ELR (cell line): ENCODE measurements at regions not wholly inside any gene's neighbourhood (a gene's known extent, or its start where the extent isn't known, plus 50 kb on each side); places are given as distances from the start of the nearest gene placed in this dataset.
A peak's percentile ranks its signal among the peaks of the same experiment; 100 is the strongest.
"Not testable (repeated sequence)": the region's sequence is repeated elsewhere in the genome, so short reads cannot be mapped to it uniquely, and the experiment has no call there.

Source experiments
- DNase-seq: peaks from one replicate; pipeline ENCODE4 v3.0.0-alpha.2; 2015; ENCODE audit warnings: low read depth

DNA sequence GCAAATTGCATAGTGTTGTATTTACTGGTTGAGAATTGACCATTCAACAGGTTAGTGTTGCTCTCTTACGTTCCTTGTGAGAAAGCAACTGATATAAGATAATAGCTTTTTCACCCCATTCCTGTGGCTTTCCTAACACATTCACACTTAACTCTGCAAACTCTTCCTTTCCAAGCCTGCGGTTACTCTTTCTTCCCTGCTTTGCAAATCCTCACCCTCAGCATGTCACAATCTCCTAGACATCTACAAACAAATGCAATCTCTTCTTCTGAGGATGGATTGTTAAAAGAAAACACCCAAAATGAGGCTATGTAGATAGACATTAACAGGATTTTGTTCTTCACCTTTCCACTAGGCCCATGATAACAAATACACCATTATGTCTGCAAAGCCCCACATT is 771.7 kb upstream of the PCDH7 start:
- no peak for DNase-seq

DNA sequence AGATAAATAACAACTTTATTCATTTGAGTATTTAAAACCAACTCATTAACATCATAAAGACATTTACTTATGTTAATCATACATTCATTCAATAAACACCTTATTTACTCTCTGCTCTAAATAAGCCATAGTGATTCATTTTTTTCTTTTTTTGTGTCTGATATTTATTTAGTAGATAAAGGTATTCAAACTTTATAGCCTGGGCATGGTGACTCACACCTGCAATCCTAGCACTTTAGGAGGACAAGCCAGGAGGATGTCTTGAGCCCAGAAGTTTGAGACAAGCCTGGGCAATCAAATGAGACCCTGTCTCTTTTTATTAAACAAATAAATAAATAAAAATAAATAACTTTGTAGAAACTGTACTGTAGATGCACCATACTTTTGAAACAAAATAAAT is 771.3 kb upstream of the PCDH7 start:
- no peak for DNase-seq

DNA sequence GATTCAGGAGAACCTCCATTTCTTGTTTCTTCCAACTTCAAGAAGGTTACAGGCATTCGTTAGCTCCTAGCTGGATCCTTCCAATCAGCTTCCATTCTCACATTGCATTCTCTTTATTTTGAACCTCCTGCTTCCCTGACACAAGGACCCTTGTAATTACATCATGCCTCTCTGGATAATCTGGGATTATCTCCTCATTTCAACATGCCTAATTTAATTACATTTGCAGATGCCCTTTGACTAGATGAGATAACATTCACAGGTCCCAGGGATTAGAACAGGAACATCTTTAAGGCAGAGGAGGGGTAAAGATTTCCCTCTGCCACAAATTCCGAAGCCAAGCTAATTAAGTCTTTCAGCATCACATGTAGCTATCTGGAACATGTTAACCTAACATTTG is 753.8 kb upstream of the PCDH7 start:
- no peak for DNase-seq

DNA sequence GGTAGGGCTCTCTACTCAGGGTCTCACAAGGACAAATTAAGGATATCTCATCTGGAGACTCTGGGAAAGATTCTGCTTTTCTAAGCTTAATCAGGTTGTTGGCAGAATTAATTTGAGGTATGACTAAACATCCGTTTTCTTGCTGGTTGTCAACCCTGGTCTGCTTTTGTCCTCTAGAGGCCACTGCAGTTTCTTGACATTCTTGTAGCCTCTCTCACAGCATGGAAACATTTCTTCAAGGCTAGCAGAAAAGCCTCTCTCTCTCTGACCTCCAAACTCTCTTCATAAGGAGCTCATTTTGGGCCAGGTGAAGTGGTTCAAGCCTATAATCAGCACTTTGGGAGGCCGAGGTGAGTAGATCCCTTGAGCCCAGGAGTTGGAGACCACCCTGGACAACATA is 749.5 kb upstream of the PCDH7 start:
- DNase-seq = peak; percentile 76

DNA sequence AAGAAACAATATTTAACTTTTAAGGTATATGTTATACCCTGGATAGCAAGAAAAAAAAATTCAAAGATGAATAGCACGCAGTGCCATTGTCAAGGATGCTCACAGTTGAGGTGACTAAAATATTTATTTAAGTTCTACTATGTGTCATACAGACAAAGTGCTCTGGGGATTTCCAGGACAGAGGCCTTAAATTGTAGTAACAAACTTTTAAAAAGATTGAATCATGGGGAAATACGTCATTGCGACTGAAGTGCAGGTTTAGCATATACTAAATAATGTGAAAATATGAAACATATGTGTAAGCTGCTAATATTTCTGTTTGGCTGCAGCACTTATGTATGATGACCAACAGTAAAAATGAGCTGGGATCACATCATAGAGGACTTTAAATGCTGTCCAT is 748.0 kb upstream of the PCDH7 start:
- DNase-seq = peak; percentile 85

DNA sequence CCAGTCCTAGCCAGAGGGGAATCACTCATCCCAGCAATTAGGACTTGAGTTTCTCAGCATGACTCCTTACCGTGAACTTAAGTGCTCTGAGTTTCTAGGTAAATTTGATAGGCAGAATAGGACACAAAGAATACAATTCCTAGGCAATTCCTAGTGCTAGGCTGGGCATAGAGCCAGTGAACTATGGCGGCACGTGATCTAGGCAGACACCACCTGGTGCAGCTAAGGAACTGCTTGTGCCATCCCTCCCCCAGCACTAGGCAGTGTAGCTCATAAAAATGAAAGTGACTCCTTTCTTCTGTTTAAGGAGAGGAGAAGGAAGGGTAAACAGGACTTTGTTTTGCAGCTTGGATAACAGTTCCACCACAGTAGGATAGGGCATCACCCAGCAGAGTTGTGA is 736.3 kb upstream of the PCDH7 start:
- DNase-seq = peak; percentile 2

DNA sequence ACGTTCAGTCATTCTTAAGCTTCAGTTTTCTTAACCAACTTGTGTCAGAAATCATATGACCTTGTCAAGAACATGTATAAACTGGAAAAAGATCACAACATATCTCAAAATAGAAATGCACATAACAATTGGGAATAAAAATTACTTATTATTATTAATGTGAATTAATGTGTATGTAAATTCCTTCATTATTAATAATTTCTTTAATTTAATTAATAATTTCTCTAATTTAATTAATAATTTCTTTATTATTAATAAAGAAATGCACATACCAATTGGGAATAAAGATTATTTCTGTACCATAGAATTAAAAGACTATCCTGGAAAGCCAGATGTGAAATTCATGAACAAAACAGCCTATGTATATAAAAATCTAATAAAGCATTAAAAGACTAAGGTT is 718.5 kb upstream of the PCDH7 start:
- no peak for DNase-seq

DNA sequence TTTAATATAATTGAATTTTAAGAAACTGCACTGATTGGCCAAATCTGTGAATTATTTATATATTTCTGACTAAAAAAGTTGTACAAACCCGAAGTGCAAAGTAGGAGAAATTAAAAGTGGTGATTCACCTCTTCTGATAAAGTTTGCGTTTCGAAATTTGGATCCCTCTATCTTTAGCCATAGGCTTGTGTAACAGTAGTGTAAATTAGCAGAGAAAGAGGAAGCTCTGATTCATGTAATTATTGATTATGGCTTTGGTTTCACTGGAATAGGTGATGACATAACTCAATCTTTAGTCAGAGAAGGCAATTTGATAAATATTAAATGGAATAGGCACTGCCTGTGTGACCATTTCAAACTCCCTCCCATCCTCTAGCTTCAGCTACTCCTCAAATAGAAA is 717.8 kb upstream of the PCDH7 start:
- no peak for DNase-seq

DNA sequence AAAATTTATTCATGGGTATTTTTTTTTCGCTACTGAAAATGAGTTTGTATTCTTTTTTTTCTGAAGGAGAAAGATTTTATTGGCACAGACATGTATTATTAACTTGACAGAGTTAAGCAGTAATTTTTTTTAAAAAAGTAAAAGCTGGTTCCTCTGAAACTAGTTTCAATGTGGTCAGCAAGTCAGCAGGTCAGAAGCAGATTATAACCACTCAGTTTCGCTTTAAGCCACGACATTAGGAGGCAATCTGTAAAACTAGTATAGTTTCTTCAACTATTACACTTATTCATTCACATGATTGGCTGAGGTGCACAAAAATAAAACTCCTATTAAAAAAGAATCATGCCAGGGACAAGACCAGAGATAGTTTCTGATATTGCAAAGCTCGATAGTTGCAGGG is 714.2 kb upstream of the PCDH7 start:
- no peak for DNase-seq

DNA sequence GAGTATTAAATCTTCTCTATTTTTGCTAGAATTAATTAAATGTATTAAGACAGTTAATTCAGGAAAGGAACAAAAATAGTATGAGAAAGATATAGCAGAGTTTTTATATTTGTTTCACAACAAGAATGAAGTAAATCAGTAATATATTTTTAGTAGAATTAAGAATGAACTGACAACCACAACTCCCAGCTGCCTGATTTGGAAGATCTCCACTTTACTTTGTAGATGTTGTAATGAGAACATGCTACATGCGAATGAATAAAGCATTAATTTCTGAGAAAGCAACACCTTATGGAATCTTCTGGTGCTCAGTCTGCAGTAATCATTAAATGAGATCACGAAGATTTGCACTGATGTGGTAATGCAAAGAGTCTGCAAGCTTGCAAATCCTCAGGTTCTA is 695.6 kb upstream of the PCDH7 start:
- no peak for DNase-seq

DNA sequence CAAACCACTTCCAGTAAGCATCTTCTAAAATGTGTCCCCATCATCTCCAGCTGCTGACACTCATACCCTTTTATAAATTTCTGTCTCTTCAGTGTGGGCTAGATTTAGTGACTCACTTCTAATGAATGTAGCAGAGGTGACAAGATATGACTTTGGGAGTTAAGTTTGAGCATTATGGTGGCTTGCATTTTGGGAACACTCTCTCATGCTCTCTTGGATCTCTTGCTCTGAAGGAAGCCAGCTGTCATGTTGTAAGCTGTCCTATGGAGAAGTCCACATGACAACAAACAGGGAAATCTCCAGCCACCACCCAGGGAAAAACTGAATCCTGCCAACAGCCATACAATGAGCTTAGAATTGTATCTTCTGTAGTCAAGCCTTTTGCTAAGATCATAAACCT is 691.3 kb upstream of the PCDH7 start:
- DNase-seq = peak; percentile 11

DNA sequence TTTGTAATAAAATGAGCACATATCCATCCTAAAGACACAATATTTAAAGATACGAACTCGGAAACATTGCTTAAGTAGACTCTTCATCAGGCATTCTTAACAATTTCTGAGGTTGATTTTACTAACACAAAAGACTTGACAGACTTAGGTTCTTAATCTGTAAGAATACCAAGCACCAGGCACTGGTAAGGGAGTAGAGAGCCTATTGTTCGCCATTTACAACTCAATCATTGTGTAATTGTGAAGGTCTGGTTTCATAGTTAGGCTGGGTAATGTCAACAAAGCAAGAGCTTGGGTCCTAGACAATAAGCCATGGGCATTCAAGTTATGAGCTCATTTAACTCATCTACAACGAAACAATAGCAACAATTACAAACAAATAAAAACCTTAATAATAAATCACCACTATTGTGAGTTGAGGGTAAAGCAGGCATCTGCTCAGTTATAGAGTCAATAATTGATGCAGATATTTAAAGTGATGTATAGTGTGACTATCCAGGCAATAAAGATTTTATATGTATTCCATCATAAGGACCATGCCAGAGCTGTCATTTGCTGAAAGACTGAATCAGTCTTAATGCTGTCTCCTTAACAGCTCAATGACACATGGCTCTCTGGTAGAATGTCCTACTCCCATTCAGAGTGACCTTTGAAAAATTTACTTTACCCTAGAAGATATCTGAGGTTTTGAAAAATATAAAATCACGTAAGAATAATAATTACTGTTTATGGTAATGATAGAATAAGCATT is 664.0 kb upstream of the PCDH7 start:
- DNase-seq = no peak

DNA sequence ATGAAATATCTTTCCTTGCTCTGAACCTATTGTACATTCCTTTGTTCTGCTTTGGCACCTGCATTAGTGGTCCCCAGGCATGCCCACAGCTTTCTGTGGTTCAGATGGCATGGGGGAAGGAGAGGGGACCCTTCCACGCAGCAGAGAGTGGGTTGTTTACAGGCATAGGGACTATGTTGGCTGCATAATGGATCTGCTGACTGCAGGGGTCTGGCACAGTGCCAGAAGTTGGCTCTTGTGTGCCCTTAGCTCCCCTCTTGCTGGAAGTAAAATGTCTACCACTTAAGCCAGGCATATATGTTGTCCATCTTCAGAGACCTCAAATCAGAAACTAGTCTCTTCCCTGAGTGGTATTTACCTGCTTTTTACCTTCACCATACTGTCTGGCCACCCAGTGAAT is 651.9 kb upstream of the PCDH7 start:
- DNase-seq = no peak

DNA sequence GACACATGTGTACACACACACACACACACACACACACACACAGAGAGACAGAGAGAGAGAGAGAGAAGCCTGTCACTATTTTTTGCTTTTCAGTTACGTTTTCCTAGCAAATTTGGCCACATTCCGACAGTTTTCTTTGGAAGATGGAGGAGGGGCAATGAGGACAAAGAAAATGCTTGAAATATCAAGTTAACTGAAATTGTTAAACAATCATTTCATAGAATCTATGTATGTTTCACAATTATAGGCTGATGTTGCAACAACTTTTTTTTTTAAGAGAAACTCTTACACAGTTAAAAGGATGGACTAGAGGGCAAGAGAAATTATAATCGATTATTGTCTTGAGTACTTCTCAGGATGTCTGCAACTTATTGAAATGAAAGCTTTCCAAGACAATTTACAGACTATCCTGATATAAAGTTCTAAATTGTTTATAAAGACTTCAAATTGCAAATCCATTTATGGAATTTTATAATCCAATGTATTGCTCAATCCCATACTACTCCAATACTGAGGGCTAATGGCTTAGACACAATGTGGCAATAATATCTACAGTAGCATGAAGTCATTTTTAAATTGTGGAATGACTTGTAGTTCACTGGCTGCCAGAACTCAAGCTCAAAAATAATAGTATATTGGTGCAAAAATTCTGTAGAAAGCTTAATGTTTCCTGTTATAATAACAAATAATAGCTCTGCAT is 647.0 kb upstream of the PCDH7 start:
- no peak for DNase-seq

DNA sequence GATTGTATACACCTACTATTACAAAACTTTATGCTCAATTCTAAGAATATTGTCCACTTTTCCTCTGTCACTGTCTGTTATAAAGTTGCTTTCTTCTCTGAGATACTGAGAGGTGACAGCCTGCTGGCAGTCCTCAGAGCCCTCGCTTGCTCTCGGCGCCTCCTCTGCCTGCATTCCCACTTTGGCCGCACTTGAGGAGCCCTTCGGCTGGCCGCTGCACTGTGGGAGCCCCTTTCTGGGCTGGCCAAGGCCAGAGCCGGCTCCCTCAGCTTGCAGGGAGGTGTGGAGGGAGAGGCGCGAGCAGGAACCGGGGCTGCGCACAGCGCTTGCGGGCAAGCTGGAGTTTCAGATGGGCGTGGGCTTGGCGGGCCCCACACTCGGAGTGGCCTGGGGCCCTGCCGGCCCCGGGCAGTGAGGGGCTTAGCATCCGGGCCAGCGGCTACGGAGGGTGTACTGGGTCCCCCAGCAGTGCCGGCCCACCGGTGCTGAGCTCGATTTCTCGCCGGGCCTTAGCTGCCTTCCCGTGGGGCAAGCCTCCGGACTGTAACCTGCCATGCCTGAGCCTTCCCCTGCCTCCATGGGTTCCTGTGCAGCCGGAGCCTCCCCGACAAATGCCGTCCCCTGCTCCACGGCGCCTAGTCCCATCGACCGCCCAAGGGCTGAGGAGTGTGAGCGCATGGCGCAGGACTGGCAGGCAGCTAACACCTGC is 627.6 kb upstream of the PCDH7 start:
- not testable (repeated sequence) for DNase-seq

DNA sequence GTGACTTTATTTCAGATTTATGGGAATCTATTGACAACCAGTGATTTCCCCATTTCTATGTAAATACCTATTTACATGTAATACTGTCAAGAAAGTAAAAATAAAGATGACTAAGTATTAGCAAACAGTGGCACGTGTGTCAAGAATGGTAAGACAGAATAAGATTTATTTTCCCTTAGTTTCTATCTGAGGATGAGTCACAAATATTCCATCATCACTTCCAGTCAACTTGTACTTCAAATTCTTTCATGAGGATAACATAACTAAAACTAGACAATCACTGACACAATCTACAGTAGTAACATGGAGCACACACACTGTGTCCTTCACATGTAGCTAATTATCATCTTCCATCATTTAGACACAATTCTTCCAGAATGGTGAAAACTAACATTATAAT is 625.3 kb upstream of the PCDH7 start:
- DNase-seq = peak; percentile 74

DNA sequence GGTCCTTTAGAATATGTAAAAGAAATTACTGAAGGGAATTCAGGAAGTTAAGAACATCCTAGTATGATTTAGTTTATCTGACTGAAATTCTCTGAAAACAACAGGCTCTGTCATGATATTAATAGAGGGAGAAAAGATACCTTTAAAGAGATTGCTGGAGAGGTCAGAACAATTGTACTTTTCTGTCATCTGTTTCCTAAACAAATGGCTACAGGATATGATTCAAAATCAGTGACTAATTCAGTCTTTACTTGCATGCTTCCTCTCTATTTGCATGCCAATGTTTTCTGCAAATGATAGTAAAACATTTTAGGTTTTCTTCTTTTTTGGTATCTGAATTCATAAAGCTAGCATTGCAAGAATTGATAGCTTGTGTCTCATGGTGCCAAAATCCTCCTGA is 616.7 kb upstream of the PCDH7 start:
- DNase-seq = peak; percentile 70

DNA sequence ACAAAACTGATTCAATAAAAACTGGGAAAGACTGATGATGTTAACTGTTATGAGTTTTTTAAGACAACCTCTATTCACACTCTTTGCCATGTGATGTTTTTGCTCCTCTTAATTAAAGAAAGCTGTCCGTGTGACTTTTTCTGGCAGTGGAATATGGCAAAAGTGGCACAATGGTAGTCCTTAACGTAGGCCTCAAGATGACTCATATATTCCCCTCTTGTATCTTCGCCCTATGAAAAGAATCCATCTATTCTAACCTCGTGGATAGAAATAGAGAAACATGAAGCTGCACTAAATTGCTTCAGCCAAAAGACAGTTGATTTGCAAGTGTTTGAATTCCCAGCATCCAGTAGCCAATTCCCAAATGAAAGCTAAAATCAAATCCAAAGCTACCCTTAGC is 603.8 kb upstream of the PCDH7 start:
- no peak for DNase-seq

DNA sequence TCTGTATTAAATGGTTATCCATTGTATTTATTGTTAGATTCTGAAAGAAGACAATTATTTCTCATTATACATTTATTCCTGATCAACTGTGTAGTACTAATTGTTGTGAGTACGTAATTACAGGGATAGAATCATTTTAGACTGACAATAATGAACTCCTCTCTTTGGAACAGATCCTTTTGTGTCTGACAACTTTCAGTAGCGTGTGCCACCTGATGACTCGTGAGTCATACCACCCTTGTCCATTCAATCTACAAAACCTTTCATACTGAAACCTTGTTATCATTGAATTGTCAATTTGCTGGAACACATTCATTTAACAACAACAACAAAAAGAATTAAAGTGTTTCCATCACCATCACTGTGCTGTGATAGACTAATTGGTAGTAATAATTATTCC is 602.7 kb upstream of the PCDH7 start:
- no peak for DNase-seq

DNA sequence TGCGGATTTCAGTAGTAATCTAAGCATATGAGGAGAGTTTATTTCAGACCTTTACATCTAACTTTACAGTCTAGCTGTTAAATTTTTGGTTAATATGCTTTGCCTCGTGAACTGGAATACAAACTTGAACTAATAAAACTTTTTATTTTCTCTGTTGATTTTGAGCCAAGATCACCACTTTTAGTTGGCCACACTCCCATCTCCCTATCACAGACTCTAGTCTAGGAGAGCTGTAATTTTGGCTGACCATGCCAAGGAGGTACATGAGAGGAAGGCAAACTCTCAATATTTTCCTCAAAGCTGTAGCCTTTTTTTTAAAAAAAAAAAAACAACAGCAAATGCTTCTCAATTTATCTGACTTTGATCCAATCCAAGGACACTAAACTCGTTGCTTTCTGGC is 597.5 kb upstream of the PCDH7 start:
- no peak for DNase-seq

DNA sequence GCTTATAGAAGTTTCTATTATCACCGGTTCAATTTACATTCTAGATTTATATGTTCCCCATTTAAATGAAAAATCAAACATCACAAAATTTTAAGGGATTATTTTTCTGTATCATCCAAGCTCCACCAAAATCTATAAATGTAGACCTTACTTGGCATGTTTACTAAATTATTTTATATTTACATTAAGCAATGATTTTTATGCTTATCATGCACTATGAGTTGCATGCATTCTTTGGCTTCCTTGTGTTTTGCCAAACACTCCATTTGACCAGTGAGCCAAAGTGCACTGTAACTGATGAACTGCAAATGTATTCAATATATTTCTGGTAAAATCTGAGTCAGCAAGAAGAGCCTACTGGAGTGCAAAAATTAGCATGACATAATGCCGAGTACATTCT is 595.5 kb upstream of the PCDH7 start:
- DNase-seq = not testable (repeated sequence)

DNA sequence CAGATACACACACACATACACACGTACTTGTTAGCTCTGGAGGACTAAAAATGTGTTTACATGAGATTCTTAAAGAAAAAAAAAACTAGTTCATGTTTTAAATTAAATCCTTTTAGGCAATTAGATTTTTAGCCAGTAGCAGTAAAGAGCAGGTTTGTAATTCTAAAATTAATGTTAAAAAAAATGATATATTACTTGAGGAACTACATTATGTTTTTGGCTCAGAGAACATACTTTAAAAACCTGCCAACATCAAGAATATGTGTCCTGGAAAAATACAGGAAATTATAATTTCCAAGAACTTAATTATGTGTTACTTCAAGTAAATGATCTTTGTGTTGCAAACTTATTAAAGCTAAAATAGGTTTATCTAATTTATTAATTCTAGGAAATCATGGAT is 594.3 kb upstream of the PCDH7 start:
- no peak for DNase-seq

DNA sequence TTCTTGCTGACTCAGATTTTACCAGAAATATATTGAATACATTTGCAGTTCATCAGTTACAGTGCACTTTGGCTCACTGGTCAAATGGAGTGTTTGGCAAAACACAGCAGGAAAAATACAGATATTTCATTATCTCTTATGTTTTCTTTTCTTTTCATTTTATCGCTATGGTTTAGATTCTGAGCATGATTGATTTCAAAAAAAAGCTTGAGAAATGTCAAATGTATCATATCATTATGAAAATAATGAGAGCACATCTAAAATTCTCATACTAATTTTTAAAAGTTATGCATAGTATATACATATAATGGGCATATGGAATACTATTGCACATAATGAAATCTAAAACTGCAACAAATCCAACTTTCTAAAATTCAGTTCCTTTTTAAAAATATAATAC is 593.8 kb upstream of the PCDH7 start:
- DNase-seq = no peak
